Liver (tissue), 3 donors: ENCODE measurements at regions not wholly inside any gene's neighbourhood (a gene's known extent, or its start where the extent isn't known, plus 50 kb on each side); places are given as distances from the start of the nearest gene placed in this dataset.

Experiments
- ATF3 ChIP-seq: IDR thresholded peaks from 2 replicates; pipeline ENCODE4 v1.6.1; 2016; ENCODE audit warnings: antibody characterized with exemption
- CTCF ChIP-seq: fragments of 150-350 bp; IDR thresholded peaks from 2 replicates; pipeline ENCODE4 v1.5.1; 2017; ENCODE audit warnings: improper control_type of control experiment, low read depth, low read length; ENCODE audit not compliant: missing input control
- EGR1 ChIP-seq, 2 donors: IDR thresholded peaks; 2 replicates each; pipeline ENCODE4 v1.6.1; 2016 to 2018; ENCODE audit warnings: antibody characterized with exemption in 2 of 2, low read depth in 2 of 2
- donor health status: healthy.
- donor health status: healthy.

GRCh38 chr2:12320991-12321641, 395.6 kb upstream of the TRIB2 start:
- TF ChIP-seq CTCF (no peak), ATF3 (no peak), EGR1 (IDR thresholded peaks at IDR 0.05; ENCODE audit: low read depth in 2 of 2) (no peak)
